ENCODE measurements at regions not wholly inside any gene's neighbourhood (a gene's known extent, or its start where the extent isn't known, plus 50 kb on each side); places are given as distances from the start of the nearest gene placed in this dataset.
"Not testable (repeated sequence)": the region's sequence is repeated elsewhere in the genome, so short reads cannot be mapped to it uniquely, and the experiment has no call there.

- WGBS (ENCODE audit: insufficient coverage, low lambda C conversion rate) = no CpG with 5 or more reads among the region's 2 CpGs
- no peaks in the 10 kb centered on the region for H3K9me3 ChIP-seq (ENCODE audit: control insufficient read depth, low read depth, low read length)
- DNase-seq = no peak
- no peak overlapping the region for H3K27ac ChIP-seq (ENCODE audit: low read length)
- no peaks in the 10 kb centered on the region for H3K4me1 ChIP-seq (ENCODE audit: control insufficient read depth, insufficient read depth, low read length)
- H3K27me3 ChIP-seq (ENCODE audit: control insufficient read depth, insufficient read depth, low read length) = no peaks in the 10 kb centered on the region
- no peaks in the 10 kb centered on the region for H3K36me3 ChIP-seq (ENCODE audit: control insufficient read depth, insufficient read depth, low read length)
- H3K4me3 ChIP-seq (ENCODE audit: low read length) = no peak overlapping the region
Observed at GRCh38 chrX:40230646-40231045, 132.9 kb upstream of the BCOR start.

DNA sequence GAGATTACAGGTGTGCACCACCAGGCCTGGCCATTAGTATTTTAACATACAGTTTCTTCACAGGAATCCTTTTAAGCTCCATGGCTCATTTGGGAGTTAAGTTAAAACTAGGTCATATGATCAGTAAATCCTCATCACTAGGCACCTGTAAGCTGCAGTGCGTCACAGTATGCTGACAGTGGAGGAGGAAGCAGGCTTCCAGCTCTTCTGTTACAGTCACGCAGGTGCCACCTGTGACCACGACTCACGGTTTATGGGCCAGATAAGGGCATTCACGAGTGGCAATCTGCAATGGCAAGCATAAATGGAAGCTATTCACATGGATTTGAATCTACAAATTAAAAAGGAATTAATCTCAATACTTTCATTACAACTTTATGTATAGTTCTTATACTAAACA lies 129.4 kb upstream of the BCOR start:
- no peak overlapping the region for H3K27ac ChIP-seq (ENCODE audit: low read length)

GRCh38 chrX:40224658-40225057 lies 126.9 kb upstream of the BCOR start:
- Histone ChIP-seq H3K36me3 (ENCODE audit: control insufficient read depth, insufficient read depth, low read length) (no peaks in the 10 kb centered on the region), H3K27me3 (ENCODE audit: control insufficient read depth, insufficient read depth, low read length) (no peaks in the 10 kb centered on the region), H3K4me1 (ENCODE audit: control insufficient read depth, insufficient read depth, low read length) (no peaks in the 10 kb centered on the region), H3K4me3 (ENCODE audit: low read length) (no peak overlapping the region), H3K27ac (ENCODE audit: low read length) (no peak overlapping the region), H3K9me3 (ENCODE audit: control insufficient read depth, low read depth, low read length) (peaks cover 4% of the 10 kb centered on the region)
- no CpG with 5 or more reads among the region's 2 CpGs for WGBS (ENCODE audit: insufficient coverage, low lambda C conversion rate)
- DNase-seq = no peak

More for the DNA sequence above, 129.4 kb upstream of the BCOR start:
- no peak overlapping the region for H3K4me3 ChIP-seq (ENCODE audit: low read length)
- no peaks in the 10 kb centered on the region for H3K4me1 ChIP-seq (ENCODE audit: control insufficient read depth, insufficient read depth, low read length)
- H3K36me3 ChIP-seq (ENCODE audit: control insufficient read depth, insufficient read depth, low read length) = no peaks in the 10 kb centered on the region
- H3K9me3 ChIP-seq (ENCODE audit: control insufficient read depth, low read depth, low read length) = peaks cover 4% of the 10 kb centered on the region
- no peaks in the 10 kb centered on the region for H3K27me3 ChIP-seq (ENCODE audit: control insufficient read depth, insufficient read depth, low read length)
- WGBS (ENCODE audit: insufficient coverage, low lambda C conversion rate) = no CpG with 5 or more reads among the region's 5 CpGs
- DNase-seq = no peak

GRCh38 chrX:40222612-40223011 lies 124.9 kb upstream of the BCOR start:
- H3K36me3 ChIP-seq (ENCODE audit: control insufficient read depth, insufficient read depth, low read length); H3K27ac ChIP-seq (ENCODE audit: low read length); H3K4me1 ChIP-seq (ENCODE audit: control insufficient read depth, insufficient read depth, low read length); H3K9me3 ChIP-seq (ENCODE audit: control insufficient read depth, low read depth, low read length); H3K4me3 ChIP-seq (ENCODE audit: low read length); H3K27me3 ChIP-seq (ENCODE audit: control insufficient read depth, insufficient read depth, low read length); DNase-seq: not testable (repeated sequence)

DNA sequence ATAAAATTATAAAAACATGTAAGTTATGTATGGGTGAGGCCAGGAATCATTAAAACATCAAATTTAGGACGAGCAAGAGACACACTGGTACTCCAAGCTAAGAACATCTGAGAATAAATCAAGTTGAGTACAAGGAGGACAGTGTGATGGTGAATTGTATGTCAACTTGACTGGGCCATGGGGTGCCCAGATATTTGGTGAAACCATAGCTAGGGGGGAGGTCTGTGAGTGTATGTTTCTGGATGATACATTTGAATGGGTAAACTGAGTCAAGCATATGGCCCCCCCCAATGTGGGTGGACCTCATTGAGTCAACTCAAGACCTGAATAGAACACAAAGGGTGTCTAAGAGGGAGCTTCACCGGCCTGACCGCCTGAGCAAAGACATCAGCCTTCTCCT lies 115.3 kb upstream of the BCOR start:
- WGBS (ENCODE audit: insufficient coverage, low lambda C conversion rate) = no CpG with 5 or more reads among the region's 3 CpGs
- Histone ChIP-seq H3K27me3 (ENCODE audit: control insufficient read depth, insufficient read depth, low read length) (no peaks in the 10 kb centered on the region), H3K9me3 (ENCODE audit: control insufficient read depth, low read depth, low read length) (peaks cover 5% of the 10 kb centered on the region), H3K4me3 (ENCODE audit: low read length) (no peak overlapping the region), H3K4me1 (ENCODE audit: control insufficient read depth, insufficient read depth, low read length) (no peaks in the 10 kb centered on the region), H3K27ac (ENCODE audit: low read length) (no peak overlapping the region), H3K36me3 (ENCODE audit: control insufficient read depth, insufficient read depth, low read length) (no peaks in the 10 kb centered on the region)
- DNase-seq = no peak

GRCh38 chrX:40209951-40210617 lies 112.3 kb upstream of the BCOR start:
- Histone ChIP-seq H3K9me3 (ENCODE audit: control insufficient read depth, low read depth, low read length) (peaks cover 5% of the 10 kb centered on the region), H3K4me3 (ENCODE audit: low read length) (no peak overlapping the region), H3K27me3 (ENCODE audit: control insufficient read depth, insufficient read depth, low read length) (no peaks in the 10 kb centered on the region), H3K27ac (ENCODE audit: low read length) (no peak overlapping the region), H3K4me1 (ENCODE audit: control insufficient read depth, insufficient read depth, low read length) (no peaks in the 10 kb centered on the region), H3K36me3 (ENCODE audit: control insufficient read depth, insufficient read depth, low read length) (no peaks in the 10 kb centered on the region)
- no peak for DNase-seq
- no CpG with 5 or more reads among the region's 4 CpGs for WGBS (ENCODE audit: insufficient coverage, low lambda C conversion rate)

- no peak overlapping the region for H3K27ac ChIP-seq (ENCODE audit: low read length)
- H3K27me3 ChIP-seq (ENCODE audit: control insufficient read depth, insufficient read depth, low read length) = no peaks in the 10 kb centered on the region
- H3K4me1 ChIP-seq (ENCODE audit: control insufficient read depth, insufficient read depth, low read length) = no peaks in the 10 kb centered on the region
- H3K4me3 ChIP-seq (ENCODE audit: low read length) = no peak overlapping the region
- WGBS (ENCODE audit: insufficient coverage, low lambda C conversion rate) = no CpG with 5 or more reads among the region's 4 CpGs
- H3K36me3 ChIP-seq (ENCODE audit: control insufficient read depth, insufficient read depth, low read length) = no peaks in the 10 kb centered on the region
- peaks cover 5% of the 10 kb centered on the region for H3K9me3 ChIP-seq (ENCODE audit: control insufficient read depth, low read depth, low read length)
- DNase-seq = no peak
Observed at GRCh38 chrX:40207626-40208025, 109.9 kb upstream of the BCOR start.

GRCh38 chrX:40205471-40205870 lies 107.7 kb upstream of the BCOR start:
- H3K9me3 ChIP-seq (ENCODE audit: control insufficient read depth, low read depth, low read length) = no peaks in the 10 kb centered on the region
- H3K27ac ChIP-seq (ENCODE audit: low read length) = no peak overlapping the region
- WGBS (ENCODE audit: insufficient coverage, low lambda C conversion rate) = no CpG with 5 or more reads among the region's 26 CpGs
- no peaks in the 10 kb centered on the region for H3K36me3 ChIP-seq (ENCODE audit: control insufficient read depth, insufficient read depth, low read length)
- H3K27me3 ChIP-seq (ENCODE audit: control insufficient read depth, insufficient read depth, low read length) = no peaks in the 10 kb centered on the region
- peak overlapping the region; percentile 1 for H3K4me3 ChIP-seq (ENCODE audit: low read length)
- H3K4me1 ChIP-seq (ENCODE audit: control insufficient read depth, insufficient read depth, low read length) = no peaks in the 10 kb centered on the region
- no peak for DNase-seq

DNA sequence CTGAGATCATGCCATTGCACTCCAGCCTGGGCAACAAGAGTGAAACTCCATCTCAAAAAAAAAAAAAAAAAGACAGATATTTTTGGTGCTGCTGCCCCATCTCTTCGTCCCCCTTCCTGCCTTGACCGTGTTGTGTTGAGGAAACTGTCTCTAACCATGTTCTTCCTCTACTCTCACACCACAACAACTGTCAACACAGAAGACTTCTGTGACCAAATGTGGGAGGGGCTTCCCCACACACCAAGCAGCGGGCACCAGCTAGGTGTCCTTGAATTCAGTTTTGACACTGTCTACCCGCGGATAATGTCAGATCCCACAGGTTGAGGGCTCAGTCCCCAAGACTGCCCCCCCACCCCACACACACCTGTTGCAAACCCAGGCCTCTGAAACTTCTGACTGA lies 104.7 kb upstream of the BCOR start:
- Histone ChIP-seq H3K27me3 (ENCODE audit: control insufficient read depth, insufficient read depth, low read length) (no peaks in the 10 kb centered on the region), H3K4me1 (ENCODE audit: control insufficient read depth, insufficient read depth, low read length) (no peaks in the 10 kb centered on the region), H3K27ac (ENCODE audit: low read length) (no peak overlapping the region), H3K4me3 (ENCODE audit: low read length) (no peak overlapping the region), H3K9me3 (ENCODE audit: control insufficient read depth, low read depth, low read length) (no peaks in the 10 kb centered on the region), H3K36me3 (ENCODE audit: control insufficient read depth, insufficient read depth, low read length) (no peaks in the 10 kb centered on the region)
- DNase-seq = no peak
- no CpG with 5 or more reads among the region's 5 CpGs for WGBS (ENCODE audit: insufficient coverage, low lambda C conversion rate)

DNA sequence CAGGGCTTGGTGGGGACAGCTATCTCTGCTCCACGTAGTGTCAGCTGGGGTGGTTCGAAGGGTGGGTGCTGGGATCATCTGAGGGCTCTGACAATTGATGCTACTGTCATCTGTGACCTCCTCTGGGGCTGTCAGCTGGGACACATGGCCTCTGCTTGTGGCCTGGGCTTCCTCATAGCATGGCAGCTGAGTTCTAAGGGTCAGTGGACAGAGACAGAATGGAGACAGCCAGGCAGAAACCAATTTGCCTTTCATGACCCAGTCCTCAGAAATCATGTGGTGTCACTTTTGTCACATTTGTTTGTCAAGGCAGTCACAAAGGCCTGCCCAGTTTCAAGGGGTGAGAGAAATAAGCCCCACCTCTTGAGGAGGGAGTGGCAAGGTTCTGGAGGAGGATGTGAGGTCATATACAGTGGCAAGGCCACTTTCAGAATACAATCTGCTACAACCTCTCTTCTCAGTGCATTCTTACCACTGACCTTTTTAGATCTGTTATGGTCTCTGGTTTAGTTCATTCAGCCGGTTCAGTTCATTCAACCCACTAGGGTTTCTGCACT lies 103.6 kb upstream of the BCOR start:
- no peak for DNase-seq
- Histone ChIP-seq H3K36me3 (ENCODE audit: control insufficient read depth, insufficient read depth, low read length) (no peaks in the 10 kb centered on the region), H3K27me3 (ENCODE audit: control insufficient read depth, insufficient read depth, low read length) (no peaks in the 10 kb centered on the region), H3K4me1 (ENCODE audit: control insufficient read depth, insufficient read depth, low read length) (no peaks in the 10 kb centered on the region), H3K27ac (ENCODE audit: low read length) (no peak overlapping the region), H3K9me3 (ENCODE audit: control insufficient read depth, low read depth, low read length) (no peaks in the 10 kb centered on the region), H3K4me3 (ENCODE audit: low read length) (no peak overlapping the region)
- no CpG with 5 or more reads among the region's 3 CpGs for WGBS (ENCODE audit: insufficient coverage, low lambda C conversion rate)

DNA sequence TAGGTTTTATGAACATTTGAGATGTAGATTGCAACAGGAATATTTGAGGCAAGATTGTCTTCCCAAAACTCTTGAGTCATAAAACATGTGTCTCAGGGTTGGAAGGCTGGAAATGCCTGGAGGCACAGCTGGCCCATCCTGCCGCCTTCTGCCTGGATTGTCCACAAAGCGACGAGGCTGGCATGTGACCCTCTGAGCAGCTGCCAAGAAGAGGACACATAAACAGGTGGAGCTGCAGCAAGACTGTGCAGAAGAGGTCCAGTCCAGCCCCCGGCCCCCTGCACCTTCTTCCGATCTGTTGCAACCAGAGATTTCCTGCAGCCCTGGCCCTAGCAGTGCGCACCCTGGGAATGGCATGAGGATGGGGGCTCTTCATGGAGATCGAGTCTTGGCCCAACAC lies 101.9 kb upstream of the BCOR start:
- WGBS (ENCODE audit: insufficient coverage, low lambda C conversion rate) = no CpG with 5 or more reads among the region's 7 CpGs
- Histone ChIP-seq H3K4me1 (ENCODE audit: control insufficient read depth, insufficient read depth, low read length) (no peaks in the 10 kb centered on the region), H3K36me3 (ENCODE audit: control insufficient read depth, insufficient read depth, low read length) (no peaks in the 10 kb centered on the region), H3K27me3 (ENCODE audit: control insufficient read depth, insufficient read depth, low read length) (no peaks in the 10 kb centered on the region), H3K27ac (ENCODE audit: low read length) (no peak overlapping the region), H3K9me3 (ENCODE audit: control insufficient read depth, low read depth, low read length) (no peaks in the 10 kb centered on the region), H3K4me3 (ENCODE audit: low read length) (no peak overlapping the region)
- DNase-seq = no peak

Data from large intestine (tissue), 3 donors.